Activated naive CD8-positive, alpha-beta T cell treated with anti-CD3 and anti-CD28 coated beads for 36 hours (primary cell): ENCODE measurements at regions not wholly inside any gene's neighbourhood (a gene's known extent, or its start where the extent isn't known, plus 50 kb on each side); places are given as distances from the start of the nearest gene placed in this dataset.

Experiments used
- DNase-seq: peaks from one replicate; pipeline ENCODE4 v3.0.0; 2021
- H3K27ac Mint-ChIP-seq: one replicate; pipeline ENCODE4 v1.8.0; 2022; ENCODE audit warnings: mild to moderate bottlenecking, moderate library complexity, mixed read lengths
- H3K27me3 Mint-ChIP-seq: one replicate; pipeline ENCODE4 v1.8.0; 2022; ENCODE audit warnings: mild to moderate bottlenecking, mixed read lengths
- H3K36me3 Mint-ChIP-seq: one replicate; pipeline ENCODE4 v1.8.0; 2021; ENCODE audit warnings: mild to moderate bottlenecking, mixed read lengths
- H3K4me1 Mint-ChIP-seq: one replicate; pipeline ENCODE4 v1.8.0; 2021; ENCODE audit warnings: mixed read lengths
- H3K4me3 Mint-ChIP-seq: one replicate; pipeline ENCODE4 v1.8.0; 2022; ENCODE audit warnings: mild to moderate bottlenecking, moderate library complexity, mixed read lengths
- H3K9me3 Mint-ChIP-seq: one replicate; pipeline ENCODE4 v1.8.0; 2022; ENCODE audit warnings: mixed read lengths

DNA sequence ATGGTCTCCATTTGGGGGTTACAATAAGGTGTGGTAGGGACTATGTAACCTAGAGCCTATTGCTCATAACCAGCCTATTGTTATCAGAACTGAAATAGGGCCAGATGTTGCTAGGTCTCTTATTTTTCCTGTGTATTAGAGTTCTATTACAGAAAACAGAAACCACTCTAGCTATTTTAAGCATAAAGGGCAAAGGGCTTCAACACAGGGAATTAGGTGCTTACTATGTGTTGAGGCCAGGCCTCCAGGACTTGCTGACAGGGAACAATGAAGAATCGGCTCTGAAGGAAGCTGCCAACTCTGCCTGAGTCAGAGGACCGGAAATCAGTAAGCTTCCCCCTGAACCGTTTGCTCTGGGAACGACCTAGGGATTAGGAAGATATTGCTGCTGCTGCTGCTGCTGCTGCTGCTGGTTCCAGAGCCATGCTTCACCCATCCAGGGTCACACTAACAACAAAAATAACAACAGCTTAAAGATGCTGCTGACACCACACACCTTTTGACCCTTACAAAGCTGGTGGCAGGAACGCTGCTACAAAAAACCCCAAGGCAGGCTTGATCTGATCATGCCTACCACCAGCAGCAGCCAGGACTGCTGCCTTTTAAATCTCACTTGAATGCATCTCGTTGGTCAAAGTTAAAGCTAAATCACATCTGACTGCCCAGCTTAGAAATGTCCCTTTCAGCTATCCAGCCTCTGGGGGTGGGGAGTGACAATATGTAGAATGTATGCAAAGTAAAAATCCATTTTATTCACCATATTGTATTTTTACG lies 276.9 kb upstream of the IL12A start:
- no peaks in the 10 kb centered on the region for H3K27me3 Mint-ChIP-seq
- no peaks in the 10 kb centered on the region for H3K36me3 Mint-ChIP-seq
- H3K27ac Mint-ChIP-seq: no peak overlapping the region
- no peak for DNase-seq
- no peaks in the 10 kb centered on the region for H3K9me3 Mint-ChIP-seq
- H3K4me3 Mint-ChIP-seq: no peak overlapping the region
- H3K4me1 Mint-ChIP-seq: no peaks in the 10 kb centered on the region

DNA sequence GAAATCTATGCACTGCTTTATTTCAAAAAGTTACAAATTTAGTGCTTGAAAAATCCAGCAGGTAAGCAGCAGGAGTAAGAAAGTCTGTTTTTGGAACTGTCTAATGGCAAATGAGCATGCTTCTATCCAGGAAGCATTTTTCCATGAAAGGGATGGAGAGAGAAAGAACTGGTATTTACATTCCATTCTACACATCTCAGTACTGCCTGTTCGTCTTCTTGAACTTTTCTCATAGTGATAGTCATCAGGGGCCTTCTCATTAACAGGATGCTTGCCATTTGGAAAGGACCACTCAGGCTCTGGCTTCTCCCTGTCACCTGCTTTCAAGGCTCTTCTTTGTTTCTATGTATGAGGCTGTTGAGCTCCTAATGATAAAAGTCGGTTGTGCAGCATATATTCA lies 267.3 kb upstream of the IL12A start:
- DNase-seq: no peak
- no peak overlapping the region for H3K4me3 Mint-ChIP-seq
- no peaks in the 10 kb centered on the region for H3K27me3 Mint-ChIP-seq
- no peaks in the 10 kb centered on the region for H3K36me3 Mint-ChIP-seq
- H3K9me3 Mint-ChIP-seq: peaks cover 10% of the 10 kb centered on the region
- H3K4me1 Mint-ChIP-seq: no peaks in the 10 kb centered on the region
- H3K27ac Mint-ChIP-seq: no peak overlapping the region

DNA sequence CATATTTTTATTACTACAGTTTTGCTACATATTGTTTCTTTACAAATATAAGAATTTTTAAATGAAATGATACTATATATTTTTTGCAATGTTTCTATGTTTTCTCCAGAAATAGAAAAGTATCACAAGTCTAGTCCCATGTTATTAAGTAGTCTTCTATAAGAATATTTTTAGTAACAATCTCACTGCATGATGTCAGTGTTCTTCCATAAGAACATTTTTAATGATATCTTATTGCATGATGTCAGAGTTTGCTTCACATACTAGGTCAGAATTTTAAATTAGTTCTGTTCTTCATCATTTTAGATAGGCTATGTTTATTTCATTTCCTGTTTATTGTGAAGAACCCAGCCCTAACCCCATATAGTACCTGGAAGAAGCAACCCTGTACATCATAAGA lies 265.3 kb upstream of the IL12A start:
- DNase-seq: no peak
- Mint-ChIP-seq H3K27me3 (peaks cover under 1% of the 10 kb centered on the region), H3K9me3 (peaks cover 7% of the 10 kb centered on the region), H3K27ac (no peak overlapping the region), H3K36me3 (no peaks in the 10 kb centered on the region), H3K4me1 (no peaks in the 10 kb centered on the region), H3K4me3 (no peak overlapping the region)

DNA sequence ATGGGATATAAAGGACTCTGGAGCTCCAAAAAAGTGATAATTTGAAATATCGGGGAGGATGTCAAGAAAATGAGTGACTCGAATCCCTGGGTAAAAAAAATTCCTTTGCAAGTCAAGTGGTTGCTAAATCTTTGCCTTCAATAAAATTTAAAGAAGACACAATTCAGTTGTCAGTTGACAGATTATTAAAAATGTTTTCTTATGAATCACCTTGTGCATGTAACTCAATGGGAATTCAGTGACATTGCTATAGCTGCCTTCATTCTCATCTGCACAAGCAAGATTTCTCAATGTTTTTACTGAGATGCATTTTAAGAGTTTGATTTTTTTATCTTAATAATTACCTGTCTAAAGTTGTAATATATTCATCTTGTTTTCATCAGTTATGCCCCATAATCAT lies 264.0 kb upstream of the IL12A start:
- H3K27me3 Mint-ChIP-seq: peaks cover 3% of the 10 kb centered on the region
- no peak overlapping the region for H3K27ac Mint-ChIP-seq
- no peak overlapping the region for H3K4me3 Mint-ChIP-seq
- peaks cover 3% of the 10 kb centered on the region for H3K9me3 Mint-ChIP-seq
- DNase-seq: no peak
- no peaks in the 10 kb centered on the region for H3K4me1 Mint-ChIP-seq
- no peaks in the 10 kb centered on the region for H3K36me3 Mint-ChIP-seq

DNA sequence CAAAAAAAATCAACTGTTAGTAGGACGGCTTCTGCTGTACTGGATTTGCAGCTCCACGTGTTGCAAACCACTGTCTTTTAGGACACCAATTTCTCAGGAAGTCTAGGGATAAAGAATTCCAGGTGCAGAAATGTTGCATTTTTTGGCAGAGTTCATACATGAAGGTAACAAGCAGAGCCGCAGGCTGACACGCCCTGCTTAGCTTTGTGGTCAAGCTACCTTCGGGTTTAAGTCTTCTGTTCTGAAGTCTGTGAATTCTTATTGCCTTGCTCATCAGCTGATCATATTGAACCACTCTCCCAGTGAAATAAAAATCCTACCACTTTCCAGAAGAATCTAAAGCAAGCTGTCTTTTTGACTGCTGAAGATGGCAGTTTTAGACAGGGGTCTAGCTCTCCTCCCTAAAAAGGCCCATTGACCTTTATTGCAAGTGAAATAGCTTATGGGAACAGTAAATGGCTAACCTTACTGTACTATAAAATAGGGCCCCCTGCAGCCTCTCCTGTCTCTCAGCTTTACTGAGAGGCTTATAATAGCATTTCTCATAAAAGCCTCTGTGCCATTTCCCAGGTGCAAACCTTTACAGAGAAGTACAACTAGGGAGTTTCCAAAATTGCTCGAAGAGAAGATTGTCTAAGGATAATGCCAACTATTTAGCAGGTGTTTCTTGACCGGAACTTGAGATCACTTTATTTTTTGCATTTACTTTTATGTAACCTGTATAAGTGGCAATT lies 262.2 kb upstream of the IL12A start:
- H3K9me3 Mint-ChIP-seq: peaks cover 3% of the 10 kb centered on the region
- H3K36me3 Mint-ChIP-seq: no peaks in the 10 kb centered on the region
- no peak overlapping the region for H3K27ac Mint-ChIP-seq
- no peak for DNase-seq
- H3K27me3 Mint-ChIP-seq: peaks cover 3% of the 10 kb centered on the region
- no peak overlapping the region for H3K4me3 Mint-ChIP-seq
- no peaks in the 10 kb centered on the region for H3K4me1 Mint-ChIP-seq

DNA sequence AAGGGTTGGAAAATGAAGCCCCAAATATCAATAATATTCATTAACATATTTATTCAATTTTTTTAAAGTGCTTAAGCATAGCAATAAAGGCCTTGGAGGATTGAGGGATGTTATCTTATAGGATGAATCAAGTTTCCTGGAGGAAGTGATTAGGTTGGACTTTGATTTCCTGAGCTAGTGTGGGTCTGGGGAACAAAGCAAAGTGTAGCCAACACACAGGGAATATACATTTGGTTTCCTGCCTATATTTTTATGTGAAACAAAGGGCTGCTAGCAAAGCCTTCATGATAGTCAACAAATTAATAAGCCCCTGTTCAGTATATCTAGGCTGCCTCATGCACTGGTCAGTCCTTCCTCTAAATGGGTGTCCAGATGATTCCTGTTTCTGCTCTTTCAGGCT lies 261.1 kb upstream of the IL12A start:
- Mint-ChIP-seq H3K9me3 (no peaks in the 10 kb centered on the region), H3K36me3 (no peaks in the 10 kb centered on the region), H3K4me1 (no peaks in the 10 kb centered on the region), H3K4me3 (no peak overlapping the region), H3K27ac (no peak overlapping the region), H3K27me3 (peaks cover 3% of the 10 kb centered on the region)
- DNase-seq: no peak

DNA sequence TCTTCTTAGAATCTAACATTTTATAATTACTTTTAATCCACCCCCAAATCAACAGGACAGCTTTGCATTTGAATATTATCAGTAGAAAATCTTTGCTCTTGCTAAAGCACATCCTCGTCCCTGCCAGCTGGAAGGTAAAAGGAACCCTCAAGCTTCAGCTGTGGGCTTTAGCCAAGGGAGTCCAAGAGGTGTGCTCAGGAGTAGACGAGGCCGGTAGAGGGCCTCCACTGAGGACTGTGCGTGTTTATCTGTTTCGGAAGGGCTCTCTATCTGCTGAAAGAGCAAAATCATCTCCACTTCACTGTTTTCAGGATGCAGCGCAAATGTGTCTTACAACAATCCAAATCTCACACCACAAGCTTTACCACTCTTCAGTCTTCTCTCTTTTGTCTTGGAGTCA lies 257.4 kb upstream of the IL12A start:
- Mint-ChIP-seq H3K27me3 (peaks cover 11% of the 10 kb centered on the region), H3K4me3 (no peak overlapping the region), H3K9me3 (no peaks in the 10 kb centered on the region), H3K4me1 (no peaks in the 10 kb centered on the region), H3K27ac (no peak overlapping the region), H3K36me3 (no peaks in the 10 kb centered on the region)
- DNase-seq: no peak

DNA sequence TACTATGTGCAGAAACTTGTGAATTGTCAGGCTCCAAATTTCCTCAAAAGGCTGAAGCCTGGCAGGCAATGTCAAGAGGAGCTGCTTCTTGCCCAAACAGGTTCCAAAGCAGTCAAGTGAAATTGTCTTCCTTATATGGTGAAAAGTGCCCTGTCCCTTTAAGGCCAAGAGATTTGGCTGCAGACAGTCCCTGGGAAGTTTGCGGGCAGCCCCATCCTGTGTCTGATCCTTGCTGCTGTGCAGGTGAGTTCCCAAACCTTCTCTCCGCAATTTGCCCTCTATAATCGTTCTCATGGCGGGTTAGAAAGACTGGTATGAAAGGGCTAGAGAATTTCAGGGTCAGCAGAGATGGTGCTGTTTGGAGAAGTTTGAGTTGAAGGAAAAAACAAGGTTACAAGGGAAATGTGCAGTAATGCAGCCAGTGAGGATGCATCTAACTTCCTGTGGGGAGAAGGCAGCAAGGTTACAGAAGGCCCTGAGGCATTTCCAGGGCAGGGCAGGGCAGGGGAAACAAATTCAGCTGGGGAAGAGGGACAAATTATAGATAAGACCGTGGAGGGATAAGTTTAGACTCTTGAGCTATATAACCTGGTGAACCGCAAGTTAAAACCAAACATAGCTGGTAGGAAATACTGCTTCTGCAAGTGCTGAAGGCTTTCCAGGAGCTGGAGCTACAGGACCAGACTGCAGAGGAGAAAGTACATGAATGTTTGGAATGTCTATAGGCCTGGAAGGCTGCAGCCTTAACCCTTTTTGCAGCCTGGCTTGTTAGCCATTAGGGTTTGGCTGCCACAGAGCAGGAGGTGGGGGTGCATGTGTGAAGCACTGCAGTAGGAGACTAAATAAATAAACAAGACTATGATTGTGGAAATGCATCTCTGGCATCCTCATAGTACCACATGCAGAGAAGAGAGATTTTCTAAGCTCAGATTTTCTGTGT lies 256.2 kb upstream of the IL12A start:
- no peak overlapping the region for H3K27ac Mint-ChIP-seq
- H3K27me3 Mint-ChIP-seq: peaks cover 11% of the 10 kb centered on the region

DNA sequence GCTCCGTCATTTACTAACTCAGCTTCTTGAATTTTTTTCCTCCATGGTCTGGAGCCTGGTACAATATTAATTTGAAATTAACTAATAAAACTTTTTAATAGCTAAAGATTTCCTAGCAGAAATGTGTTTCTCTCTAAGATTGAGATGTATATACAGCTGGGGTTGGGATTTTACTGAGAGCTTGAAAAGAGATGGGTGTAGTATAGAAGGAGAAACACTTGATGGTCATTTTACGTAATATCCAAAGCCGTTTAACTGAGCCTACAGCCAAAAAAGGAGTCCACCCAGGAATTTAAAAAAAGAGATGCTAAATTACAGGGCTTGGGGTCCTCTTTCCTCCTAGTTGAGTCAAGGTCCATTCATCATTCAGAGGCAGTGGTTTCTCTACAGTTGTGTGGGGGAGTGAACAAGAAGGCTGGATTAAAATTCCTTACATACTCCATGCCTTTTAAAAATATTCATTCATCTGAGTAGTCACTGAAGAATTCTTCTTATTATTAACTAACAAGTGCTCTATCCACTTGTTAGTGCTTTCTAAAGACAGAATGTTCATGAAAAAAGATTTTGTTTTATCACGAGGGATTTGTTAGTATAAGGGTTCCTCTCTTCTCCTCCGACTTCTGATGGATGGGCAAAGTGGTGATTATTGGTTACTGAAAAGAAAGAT lies 255.3 kb upstream of the IL12A start:
- H3K27ac Mint-ChIP-seq: no peak overlapping the region
- no peaks in the 10 kb centered on the region for H3K9me3 Mint-ChIP-seq
- no peaks in the 10 kb centered on the region for H3K4me1 Mint-ChIP-seq
- DNase-seq: no peak
- no peak overlapping the region for H3K4me3 Mint-ChIP-seq
- H3K27me3 Mint-ChIP-seq: peaks cover 14% of the 10 kb centered on the region
- no peaks in the 10 kb centered on the region for H3K36me3 Mint-ChIP-seq

More for the DNA sequence above, 256.2 kb upstream of the IL12A start:
- Mint-ChIP-seq H3K4me3 (no peak overlapping the region), H3K9me3 (no peaks in the 10 kb centered on the region), H3K4me1 (no peaks in the 10 kb centered on the region), H3K36me3 (no peaks in the 10 kb centered on the region)
- no peak for DNase-seq

DNA sequence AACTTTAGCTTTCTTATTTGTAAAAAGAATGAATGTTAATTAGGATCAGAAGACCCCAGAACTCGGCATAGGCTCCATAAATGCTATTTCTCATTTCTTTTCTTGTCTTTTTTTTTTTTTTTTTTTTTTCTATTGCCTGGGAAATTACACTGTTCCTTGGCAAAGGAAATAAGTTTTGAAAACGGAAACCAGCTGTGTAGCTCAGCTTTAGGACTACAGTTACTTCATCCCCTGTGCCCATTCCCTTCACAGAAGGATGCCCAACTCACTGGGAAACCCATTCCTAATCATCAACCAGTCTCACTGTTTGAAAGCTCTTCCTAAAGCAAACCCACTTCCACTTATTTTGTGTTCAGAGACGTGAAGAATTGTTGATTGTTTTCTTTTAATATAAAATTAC lies 254.0 kb upstream of the IL12A start:
- H3K9me3 Mint-ChIP-seq: no peaks in the 10 kb centered on the region
- H3K4me3 Mint-ChIP-seq: no peak overlapping the region
- no peaks in the 10 kb centered on the region for H3K36me3 Mint-ChIP-seq
- no peaks in the 10 kb centered on the region for H3K4me1 Mint-ChIP-seq
- no peak for DNase-seq
- H3K27me3 Mint-ChIP-seq: peaks cover 12% of the 10 kb centered on the region
- H3K27ac Mint-ChIP-seq: no peak overlapping the region

DNA sequence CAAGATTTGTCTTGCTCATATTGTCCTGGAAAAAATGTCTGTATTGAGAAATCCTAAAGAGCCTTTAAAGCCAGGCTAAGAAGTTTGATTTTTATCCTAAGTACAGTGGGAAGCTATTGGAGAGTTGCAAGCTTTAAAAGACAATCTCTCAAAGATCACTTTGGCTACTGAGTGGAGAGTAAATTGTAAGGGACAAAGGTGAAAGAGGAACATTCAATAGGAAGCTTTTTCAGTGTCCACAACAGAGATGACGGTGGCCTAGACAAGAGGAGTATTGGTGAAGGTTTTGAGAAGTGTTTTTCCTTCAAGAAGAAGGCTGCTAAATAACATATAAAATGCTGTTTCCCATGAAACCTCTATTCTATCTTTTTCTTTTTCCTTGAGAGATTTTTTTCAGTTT lies 249.5 kb upstream of the IL12A start:
- no peak overlapping the region for H3K4me3 Mint-ChIP-seq
- H3K4me1 Mint-ChIP-seq: no peaks in the 10 kb centered on the region

DNA sequence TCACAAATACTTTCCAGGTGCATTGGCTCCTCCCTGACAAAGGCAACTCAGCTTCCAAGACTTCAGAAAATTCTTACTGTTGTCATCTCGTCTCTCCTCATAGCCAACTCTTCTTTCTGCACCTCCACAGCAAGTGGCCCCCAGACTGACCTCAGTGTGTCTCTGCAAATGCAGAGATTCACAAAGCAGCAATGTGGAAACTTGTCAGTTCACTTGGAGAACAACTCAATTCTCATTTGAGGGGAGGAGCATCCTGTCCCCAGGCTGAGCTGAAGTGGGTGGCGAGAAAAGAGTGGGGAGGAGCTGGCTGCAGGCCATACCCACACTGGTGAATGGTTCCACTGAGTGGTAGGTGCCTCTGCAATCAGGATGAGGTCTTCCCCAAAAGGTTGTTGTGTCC lies 248.7 kb upstream of the IL12A start:
- H3K27me3 Mint-ChIP-seq: peaks cover 4% of the 10 kb centered on the region
- H3K27ac Mint-ChIP-seq: no peak overlapping the region
- no peak overlapping the region for H3K4me3 Mint-ChIP-seq
- no peaks in the 10 kb centered on the region for H3K36me3 Mint-ChIP-seq
- DNase-seq: no peak
- no peaks in the 10 kb centered on the region for H3K4me1 Mint-ChIP-seq
- H3K9me3 Mint-ChIP-seq: no peaks in the 10 kb centered on the region

More for the DNA sequence above, 249.5 kb upstream of the IL12A start:
- Mint-ChIP-seq H3K27me3 (peaks cover 11% of the 10 kb centered on the region), H3K36me3 (no peaks in the 10 kb centered on the region), H3K9me3 (no peaks in the 10 kb centered on the region), H3K27ac (no peak overlapping the region)
- no peak for DNase-seq

DNA sequence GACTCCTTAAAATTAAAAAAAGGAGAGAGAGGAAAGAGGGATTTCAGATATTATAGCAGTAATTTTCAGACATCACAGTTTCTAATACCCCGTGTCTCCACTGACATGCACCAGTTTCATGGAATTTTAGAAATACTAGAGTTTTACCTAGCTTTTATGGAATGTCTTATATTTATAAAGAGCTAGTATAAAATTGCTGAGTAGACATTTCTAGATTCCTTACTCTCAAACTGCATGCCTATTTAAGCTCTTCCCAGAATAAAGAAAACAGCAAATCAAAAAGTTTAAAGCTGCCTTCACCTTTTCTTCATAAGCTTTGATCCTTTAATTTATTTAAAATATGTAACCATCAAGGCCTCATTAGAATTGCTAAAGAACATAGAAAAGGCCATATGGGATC lies 247.4 kb upstream of the IL12A start:
- no peak for DNase-seq
- Mint-ChIP-seq H3K9me3 (no peaks in the 10 kb centered on the region), H3K27me3 (peaks cover 4% of the 10 kb centered on the region), H3K4me3 (no peak overlapping the region), H3K4me1 (no peaks in the 10 kb centered on the region), H3K27ac (no peak overlapping the region), H3K36me3 (no peaks in the 10 kb centered on the region)

DNA sequence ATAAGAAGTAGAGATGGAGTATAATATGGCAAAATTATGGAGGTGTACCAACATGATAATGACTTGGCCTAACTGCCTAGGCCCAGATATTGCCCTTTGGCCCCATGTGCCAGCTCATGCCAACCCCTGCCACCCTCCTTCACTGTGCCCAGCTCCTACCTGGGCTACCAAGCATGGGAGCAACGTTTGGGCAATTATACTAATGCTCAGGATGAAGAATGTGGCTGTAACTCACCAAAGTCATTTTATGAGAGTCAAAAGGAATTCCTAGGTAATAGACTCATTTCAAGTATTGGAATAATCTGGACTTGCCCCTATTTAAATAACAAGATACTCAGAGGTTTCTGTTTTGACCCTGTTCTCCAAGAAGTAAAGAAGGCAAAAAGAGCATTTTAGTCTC lies 240.2 kb upstream of the IL12A start:
- no peak for DNase-seq
- H3K36me3 Mint-ChIP-seq: no peaks in the 10 kb centered on the region
- peaks cover 5% of the 10 kb centered on the region for H3K9me3 Mint-ChIP-seq
- H3K4me3 Mint-ChIP-seq: no peak overlapping the region
- H3K4me1 Mint-ChIP-seq: no peaks in the 10 kb centered on the region
- H3K27me3 Mint-ChIP-seq: no peaks in the 10 kb centered on the region
- no peak overlapping the region for H3K27ac Mint-ChIP-seq

DNA sequence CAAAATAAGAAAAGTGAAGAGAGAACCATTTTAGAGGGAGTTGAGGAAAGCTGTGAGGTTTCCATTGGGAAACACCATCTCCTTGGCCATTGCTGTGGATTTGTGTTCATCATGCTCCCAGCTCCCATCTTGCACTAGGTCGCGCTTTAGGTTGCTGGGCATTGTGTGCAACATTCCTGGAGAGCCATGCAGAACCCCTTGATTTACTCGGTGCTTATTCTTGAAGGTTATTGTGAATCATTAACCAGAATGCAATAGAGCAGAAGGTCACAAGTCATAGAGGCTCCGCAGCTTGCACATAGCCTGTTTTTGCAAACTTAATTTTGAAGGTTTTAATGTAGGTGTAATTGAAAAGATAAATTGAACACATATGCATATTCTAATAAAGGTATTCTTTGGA lies 239.2 kb upstream of the IL12A start:
- Mint-ChIP-seq H3K27me3 (no peaks in the 10 kb centered on the region), H3K4me3 (no peak overlapping the region), H3K36me3 (no peaks in the 10 kb centered on the region)

More for the DNA sequence above, 239.2 kb upstream of the IL12A start:
- Mint-ChIP-seq H3K4me1 (no peaks in the 10 kb centered on the region), H3K9me3 (peaks cover 5% of the 10 kb centered on the region), H3K27ac (no peak overlapping the region)
- DNase-seq: no peak
